22Rv1 (cell line): ENCODE measurements at regions not wholly inside any gene's neighbourhood (a gene's known extent, or its start where the extent isn't known, plus 50 kb on each side); places are given as distances from the start of the nearest gene placed in this dataset.

Source experiments
- CTCF ChIP-seq: fragments of 450-650 bp; IDR thresholded peaks from 2 replicates; pipeline ENCODE4 v1.5.1; 2017; ENCODE audit warnings: mild to moderate bottlenecking
- ZFX ChIP-seq: fragments of 450-650 bp; IDR thresholded peaks from 2 replicates; pipeline ENCODE4 v1.6.1; 2017; ENCODE audit warnings: antibody characterized with exemption, borderline replicate concordance

GRCh38 chr2:123207245-123207644 is 817.8 kb upstream of the CNTNAP5 start:
- no peak for TF ChIP-seq CTCF
- TF ChIP-seq ZFX = no peak
